Keratinocyte (primary cell): ENCODE measurements at regions not wholly inside any gene's neighbourhood (a gene's known extent, or its start where the extent isn't known, plus 50 kb on each side); places are given as distances from the start of the nearest gene placed in this dataset.

ENCODE experiments used
- DNase-seq: peaks from one replicate; pipeline ENCODE4 v3.0.0-alpha.2; 2011; ENCODE audit warnings: low read depth, missing footprints, low spot score
- FAIRE-seq: peaks from 2 replicates; lab custom pipeline; 2011; peaks lifted over from hg19 to GRCh38; lab: Jason Lieb, UNC
- H2AFZ ChIP-seq: 2 replicates; pipeline ENCODE4 v1.6.0; 2012; ENCODE audit warnings: low read length, control low read depth, inconsistent platforms; ENCODE audit not compliant: control insufficient read depth
- H3K27ac ChIP-seq: 2 replicates; pipeline ENCODE4 v1.5.1; 2011; ENCODE audit warnings: low read length; ENCODE audit not compliant: control insufficient read depth, insufficient read depth
- H3K27me3 ChIP-seq: 3 replicates; pipeline ENCODE4 v1.6.0; 2011; ENCODE audit warnings: low read length; ENCODE audit not compliant: control insufficient read depth, insufficient read depth; ENCODE audit errors: extremely low read depth
- H3K36me3 ChIP-seq, 2 experiments: 2 replicates in 1 of 2; 3 replicates in 1 of 2; pipeline ENCODE4 v1.5.1; 2011; ENCODE audit warnings: low read length in 2 of 2, mild to moderate bottlenecking in 1 of 2; ENCODE audit not compliant: control insufficient read depth in 2 of 2, insufficient read depth in 2 of 2; ENCODE audit errors: extremely low read depth in 1 of 2
- H3K4me1 ChIP-seq: 3 replicates; pipeline ENCODE4 v1.5.1; 2011; ENCODE audit warnings: low read length; ENCODE audit not compliant: control insufficient read depth, insufficient read depth; ENCODE audit errors: extremely low read depth
- H3K4me2 ChIP-seq: 3 replicates; pipeline ENCODE4 v1.6.0; 2011; ENCODE audit warnings: low read depth, low read length; ENCODE audit not compliant: control insufficient read depth, insufficient read depth; ENCODE audit errors: extremely low read depth
- H3K4me3 ChIP-seq, 3 experiments: fragments of 200-600 bp in 1 of 3; sonication (generic) in 1 of 3; 2 replicates in 2 of 3; 3 replicates in 1 of 3; pipeline ENCODE4 v1.5.1; 2011 to 2016; ENCODE audit warnings: low read length in 3 of 3, mild to moderate bottlenecking in 3 of 3, control low read depth in 2 of 3, inconsistent platforms in 1 of 3, low read depth in 1 of 3, mixed read lengths in 1 of 3, mixed run types in 1 of 3, moderate library complexity in 1 of 3; ENCODE audit not compliant: control insufficient read depth in 2 of 3, insufficient read depth in 2 of 3; ENCODE audit errors: extremely low read depth in 1 of 3
- H3K79me2 ChIP-seq: 2 replicates; pipeline ENCODE4 v1.6.0; 2012; ENCODE audit warnings: low read length; ENCODE audit not compliant: control insufficient read depth, insufficient read depth
- H3K9ac ChIP-seq: 3 replicates; pipeline ENCODE4 v1.6.0; 2011; ENCODE audit warnings: low read length; ENCODE audit not compliant: control insufficient read depth, insufficient read depth; ENCODE audit errors: extremely low read depth
- H3K9me1 ChIP-seq: 3 replicates; pipeline ENCODE4 v1.6.0; 2011; ENCODE audit warnings: low read length; ENCODE audit not compliant: control insufficient read depth, insufficient read depth; ENCODE audit errors: extremely low read depth
- H3K9me3 ChIP-seq: 2 replicates; pipeline ENCODE4 v1.5.1; 2012; ENCODE audit warnings: low read depth, low read length; ENCODE audit not compliant: control insufficient read depth
- H4K20me1 ChIP-seq: 3 replicates; pipeline ENCODE4 v1.6.0; 2011; ENCODE audit warnings: low read length; ENCODE audit not compliant: control insufficient read depth, insufficient read depth; ENCODE audit errors: extremely low read depth
- CTCF ChIP-seq, 3 experiments: IDR thresholded peaks in 1 of 3; conservative IDR thresholded peaks in 1 of 3; optimal IDR thresholded peaks in 1 of 3; 2 replicates in 2 of 3; 3 replicates in 1 of 3; pipeline versions ENCODE3 to v1.5.1; 2011; ENCODE audit warnings: low read length in 3 of 3, mild to moderate bottlenecking in 3 of 3, moderate library complexity in 2 of 3, control low read depth in 1 of 3, inconsistent platforms in 1 of 3; ENCODE audit not compliant: insufficient read depth in 2 of 3; ENCODE audit errors: extremely low read depth in 1 of 3
- EZH2 ChIP-seq: IDR thresholded peaks from one replicate; pipeline ENCODE4 v1.6.1; 2012; ENCODE audit warnings: inconsistent platforms, mild to moderate bottlenecking, low read length, moderate library complexity
- dilution Hi-C: fragments of 300-500 bp; cut with MboI; formaldehyde crosslinking; loops from one replicate; pipeline ENCODE4 v1.7.0; 2020; ENCODE audit warnings: low sequenced_read_pairs; ENCODE audit not compliant: extremely low pct_ligation_motif_present

- Histone ChIP-seq H3K9ac (no peak overlapping the region), H3K4me2 (no peak overlapping the region), H3K79me2 (no peaks in the 10 kb centered on the region), H3K4me1 (no peaks in the 10 kb centered on the region), H3K9me1 (no peaks in the 10 kb centered on the region), H4K20me1 (no peaks in the 10 kb centered on the region), H3K9me3 (no peaks in the 10 kb centered on the region), H3K36me3 (no peaks in the 10 kb centered on the region), H3K27ac (no peak overlapping the region), H3K27me3 (no peaks in the 10 kb centered on the region), H2AFZ (no peak overlapping the region), H3K4me3 (no peak overlapping the region)
- DNase-seq (no peak), FAIRE-seq (no peak)
- TF ChIP-seq CTCF (optimal IDR thresholded peaks at IDR 0.05 in 1 of 3, IDR thresholded peaks at IDR 0.05 in 1 of 3, conservative IDR thresholded peaks at IDR 0.05 in 1 of 3; ENCODE audit: extremely low read depth in 1 of 3, insufficient read depth in 2 of 3, low read length in 3 of 3) = no peak
- TF ChIP-seq EZH2 = no peak
- dilution Hi-C loops = no loop called here
These were observed 478.0 kb downstream of the BTG1 start for GRCh38 chr12:91667694-91668093.

- dilution Hi-C loops = no loop called here
- TF ChIP-seq CTCF (optimal IDR thresholded peaks at IDR 0.05 in 1 of 3, IDR thresholded peaks at IDR 0.05 in 1 of 3, conservative IDR thresholded peaks at IDR 0.05 in 1 of 3; ENCODE audit: extremely low read depth in 1 of 3, insufficient read depth in 2 of 3, low read length in 3 of 3) = no peak
- no peak for TF ChIP-seq EZH2
- no peak overlapping the region for H3K27ac ChIP-seq
- no peaks in the 10 kb centered on the region for H3K27me3 ChIP-seq
- H3K4me3 ChIP-seq = no peak overlapping the region
- no peak overlapping the region for H3K4me2 ChIP-seq
- FAIRE-seq (no peak), DNase-seq (no peak)
- H3K79me2 ChIP-seq = no peaks in the 10 kb centered on the region
- H4K20me1 ChIP-seq = no peaks in the 10 kb centered on the region
- no peak overlapping the region for H3K9ac ChIP-seq
- no peaks in the 10 kb centered on the region for H3K9me1 ChIP-seq
- H3K4me1 ChIP-seq = no peaks in the 10 kb centered on the region
- no peaks in the 10 kb centered on the region for H3K9me3 ChIP-seq
- no peak overlapping the region for H2AFZ ChIP-seq
- H3K36me3 ChIP-seq = no peaks in the 10 kb centered on the region
These were observed 481.1 kb upstream of the DCN start for GRCh38 chr12:91663744-91664143.
